ENCODE measurements at regions not wholly inside any gene's neighbourhood (a gene's known extent, or its start where the extent isn't known, plus 50 kb on each side); places are given as distances from the start of the nearest gene placed in this dataset.

DNA sequence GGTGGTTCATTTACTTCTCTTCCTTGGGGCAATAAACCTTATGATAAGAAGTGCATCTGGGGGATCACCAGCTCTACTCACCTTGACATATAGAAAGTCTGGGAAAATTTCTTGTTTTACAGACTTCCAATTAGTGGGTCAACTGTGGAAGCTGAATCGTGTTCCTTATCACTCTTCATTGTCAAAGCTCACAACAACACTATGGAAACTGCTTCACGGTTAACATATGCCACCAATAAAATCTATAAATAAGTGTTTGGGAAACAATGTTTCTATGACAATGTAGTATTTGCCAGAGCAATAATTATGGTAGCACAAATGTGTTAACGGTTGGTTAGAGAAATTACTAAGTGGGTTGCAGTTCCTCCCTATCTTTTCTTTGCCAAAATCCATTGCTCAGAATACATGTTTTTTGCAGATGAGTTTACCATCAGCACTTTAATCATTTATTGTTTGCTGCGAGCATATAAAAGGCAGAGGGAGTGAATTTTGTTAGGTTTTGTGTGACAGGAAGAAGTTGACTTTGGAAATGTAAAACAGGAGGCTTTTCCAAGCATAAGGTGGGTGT lies 321.8 kb downstream of the RFC3 start:
- TF ChIP-seq POLR2A (IDR thresholded peaks at IDR 0.05; ENCODE audit: low read depth, low read length) (no peak), POLR2AphosphoS5 (IDR thresholded peaks at IDR 0.05; ENCODE audit: low read depth, low read length) (no peak), TAF1 (IDR thresholded peaks at IDR 0.05; ENCODE audit: borderline replicate concordance, low read depth, low read length) (no peak)
